ENCODE measurements at regions not wholly inside any gene's neighbourhood (a gene's known extent, or its start where the extent isn't known, plus 50 kb on each side); places are given as distances from the start of the nearest gene placed in this dataset.

- DNase-seq, result peak; percentile 30
Observed at GRCh38 chr2:193583638-193584400, 1389.1 kb upstream of the TMEFF2 start.

DNA sequence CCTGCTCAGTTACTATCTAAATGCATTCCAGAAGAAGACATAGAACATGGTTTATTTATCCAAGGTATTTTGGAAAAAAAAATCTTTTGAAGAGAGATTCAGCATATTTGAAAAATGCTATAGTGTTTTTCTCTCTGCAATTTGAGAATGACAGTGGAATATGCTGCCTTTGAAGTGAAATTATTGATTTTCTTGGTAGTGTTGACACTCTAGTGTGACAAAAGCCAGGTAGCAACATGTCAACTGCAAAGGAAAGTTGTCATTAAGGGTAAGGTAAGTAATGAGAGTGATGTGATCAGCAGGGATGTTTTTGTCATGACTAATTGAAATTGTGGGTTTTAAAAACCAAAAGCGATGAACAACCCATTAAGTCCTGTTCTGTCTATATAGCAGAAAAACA, 1387.1 kb upstream of the TMEFF2 start:
- no peak for DNase-seq

GRCh38 chr2:193580176-193580950, 1385.6 kb upstream of the TMEFF2 start:
- DNase-seq, result no peak

DNA sequence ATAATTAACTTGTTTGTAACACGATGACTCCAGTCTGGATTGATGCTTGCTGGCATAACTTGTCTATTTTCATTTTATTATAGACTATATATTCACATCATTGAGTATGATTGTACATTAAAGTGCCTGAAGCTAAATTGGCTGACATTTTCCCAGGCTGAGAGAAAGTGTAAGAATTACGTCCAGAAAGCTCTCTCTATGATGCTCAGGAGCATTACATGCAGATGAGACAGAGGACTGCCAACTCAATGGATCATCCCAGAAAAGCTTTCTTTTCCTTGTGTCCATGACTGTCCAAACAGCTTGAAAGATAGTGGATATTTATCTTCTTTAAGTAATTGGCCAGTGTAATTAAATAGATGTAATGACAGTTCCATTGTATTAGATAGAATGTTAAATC, 1372.2 kb upstream of the TMEFF2 start:
- no peak for DNase-seq

- DNase-seq, result peak; percentile 2
Observed at GRCh38 chr2:193566276-193566675, 1371.5 kb upstream of the TMEFF2 start.

DNA sequence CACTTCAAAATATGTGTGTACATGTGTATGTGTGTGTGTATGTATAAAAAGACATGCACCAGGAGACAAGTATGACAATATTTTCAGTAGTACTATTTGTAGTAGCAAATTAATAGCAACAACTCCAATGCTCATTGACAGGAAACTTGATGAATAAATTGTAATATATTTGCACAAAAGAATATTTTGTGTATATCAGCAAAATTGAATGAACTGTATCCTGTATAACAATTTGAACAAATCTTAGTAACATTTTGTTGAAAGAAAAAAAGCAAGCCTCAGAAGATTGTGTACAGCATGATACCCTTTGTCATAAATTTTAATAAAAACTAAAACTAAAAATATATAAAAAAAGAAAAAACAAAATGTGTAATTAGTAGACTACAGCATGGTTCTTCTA, 1367.3 kb upstream of the TMEFF2 start:
- no peak for DNase-seq

DNA sequence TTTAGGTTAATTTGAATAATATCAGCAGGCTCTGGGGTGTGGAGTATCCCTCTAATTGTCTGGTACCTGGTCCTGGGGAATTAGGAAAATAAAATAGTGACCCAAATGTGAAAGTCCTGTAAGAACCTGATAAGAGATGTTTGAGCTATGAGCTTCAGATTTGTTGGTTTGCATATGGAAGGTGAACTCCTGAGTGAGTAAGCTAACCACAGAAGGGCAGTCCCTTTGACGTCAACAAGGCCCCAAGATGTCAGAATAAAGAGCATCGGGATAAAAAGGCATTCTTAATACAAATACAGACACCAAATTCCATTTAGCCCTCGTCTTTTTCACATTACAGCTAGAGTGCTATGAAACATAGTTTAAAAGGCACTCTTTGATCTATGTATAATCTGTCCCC, 1366.3 kb upstream of the TMEFF2 start:
- DNase-seq, result peak; percentile 23

DNA sequence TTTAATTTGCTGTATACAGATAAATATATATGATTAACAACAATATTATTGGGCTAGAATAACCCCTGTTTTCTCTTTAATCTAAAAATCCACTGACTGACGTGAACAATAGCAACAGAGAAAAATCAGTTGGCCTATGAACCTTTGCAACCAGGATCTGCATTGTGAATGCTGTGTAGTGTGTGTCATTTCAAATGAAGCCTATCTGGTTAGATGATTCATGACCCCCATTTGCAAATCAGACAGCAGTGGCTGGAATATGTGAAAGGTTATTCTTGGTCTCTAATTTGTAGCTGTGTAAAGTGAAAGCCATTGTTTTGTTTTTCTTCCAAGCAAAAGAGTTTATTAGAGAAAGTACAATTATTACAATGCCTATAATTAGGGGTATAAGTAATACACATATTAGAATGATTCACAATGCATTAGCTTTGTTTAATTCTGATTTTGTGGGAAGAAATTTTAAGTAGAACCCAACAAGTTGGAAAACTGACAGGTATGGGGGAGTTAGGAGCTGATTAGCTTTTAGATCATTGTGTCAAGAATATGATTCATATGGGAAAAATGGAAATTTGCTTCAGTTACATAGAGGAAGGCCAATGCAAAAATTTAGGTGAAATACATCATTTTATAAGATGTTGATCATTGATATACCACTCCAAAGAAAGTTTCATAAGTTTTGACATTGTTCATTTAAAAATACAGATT, 1362.2 kb upstream of the TMEFF2 start:
- peak; percentile 22 for DNase-seq

DNA sequence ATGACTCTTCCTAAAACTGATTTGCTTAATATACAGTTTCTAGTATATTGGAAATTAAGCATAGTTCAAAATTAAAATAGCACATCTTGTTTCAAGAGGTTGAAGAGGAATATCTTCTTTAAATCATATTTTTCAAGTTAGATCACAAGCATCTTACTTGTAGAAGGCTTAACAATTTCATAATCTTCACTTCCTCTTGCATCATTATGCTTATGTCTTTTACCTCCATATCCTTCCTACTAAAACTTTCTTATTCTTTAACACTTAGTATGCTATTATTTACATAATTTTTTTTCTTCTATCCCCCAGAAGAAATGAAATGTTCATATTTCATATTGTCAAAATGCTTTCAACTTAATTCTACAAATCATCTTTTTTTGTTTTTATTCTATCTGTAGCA, 1354.9 kb upstream of the TMEFF2 start:
- no peak for DNase-seq

- no peak for DNase-seq
Observed at GRCh38 chr2:193542762-193543161, 1348.0 kb upstream of the TMEFF2 start.

DNA sequence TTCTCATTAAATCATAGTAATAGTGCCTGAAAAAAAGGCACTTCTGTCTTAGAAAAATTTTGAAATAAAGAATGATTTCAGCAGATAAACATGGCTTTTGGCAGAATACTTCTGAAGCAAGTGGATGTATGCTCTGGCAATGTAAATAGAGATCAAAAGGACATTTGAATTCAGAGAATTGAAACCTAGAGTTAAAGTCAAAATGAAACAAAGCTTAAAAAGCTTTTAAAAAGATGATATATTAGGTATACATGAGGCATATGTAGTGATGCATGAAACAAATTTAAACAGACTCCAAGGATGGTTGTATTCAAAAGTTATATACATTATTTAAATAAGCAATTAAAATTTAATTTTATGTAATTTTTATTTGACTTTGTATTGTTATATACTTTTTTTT, 1344.5 kb upstream of the TMEFF2 start:
- no peak for DNase-seq

DNA sequence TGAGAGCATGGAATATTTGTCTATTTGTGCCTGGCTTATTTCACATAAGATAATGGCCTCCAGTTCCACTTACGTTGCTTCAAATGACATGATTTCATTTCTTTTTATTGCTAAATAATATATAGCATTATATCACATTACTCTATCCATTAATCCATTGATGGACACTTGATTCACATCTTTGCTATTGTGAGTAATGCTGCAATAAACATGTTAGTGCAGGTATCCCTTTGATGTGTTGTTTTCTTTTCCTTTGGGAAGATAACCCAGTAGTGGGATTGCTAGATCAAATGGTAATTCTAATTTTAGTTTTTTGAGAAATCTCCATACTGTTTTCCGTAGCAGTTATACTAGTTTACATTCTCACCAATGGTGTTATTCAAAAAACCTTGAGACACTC, 1343.3 kb upstream of the TMEFF2 start:
- DNase-seq, result no peak

GRCh38 chr2:193537531-193537930, 1342.8 kb upstream of the TMEFF2 start:
- DNase-seq, result no peak

DNA sequence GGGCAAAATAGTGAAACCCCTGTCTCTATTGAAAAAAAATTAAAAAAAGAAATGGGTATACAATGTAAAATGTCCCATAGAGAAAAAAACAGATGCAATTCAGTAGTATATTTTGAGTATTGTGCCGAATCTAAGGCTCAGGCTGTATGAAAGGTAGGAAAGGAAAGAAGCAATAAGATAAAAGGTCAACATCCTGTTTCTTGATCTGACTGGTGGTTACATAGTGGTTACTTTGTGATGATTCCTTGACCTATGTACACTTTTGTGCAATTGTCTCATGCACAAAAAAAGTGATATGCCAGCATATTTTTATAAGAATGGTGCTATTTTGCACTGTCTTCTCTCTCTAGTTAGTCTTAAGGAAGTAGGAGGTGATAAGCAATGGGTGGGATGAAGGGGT, 1333.7 kb upstream of the TMEFF2 start:
- no peak for DNase-seq

GRCh38 chr2:193527146-193527545, 1332.4 kb upstream of the TMEFF2 start:
- DNase-seq, result no peak

- DNase-seq, result peak; percentile 14
Observed at GRCh38 chr2:193523662-193524061, 1328.9 kb upstream of the TMEFF2 start.

- DNase-seq, result no peak
Observed at GRCh38 chr2:193521523-193521922, 1326.8 kb upstream of the TMEFF2 start.

GRCh38 chr2:193520709-193521458, 1326.2 kb upstream of the TMEFF2 start:
- DNase-seq, result no peak

GRCh38 chr2:193518041-193518817, 1323.5 kb upstream of the TMEFF2 start:
- DNase-seq, result peak; percentile 89

DNA sequence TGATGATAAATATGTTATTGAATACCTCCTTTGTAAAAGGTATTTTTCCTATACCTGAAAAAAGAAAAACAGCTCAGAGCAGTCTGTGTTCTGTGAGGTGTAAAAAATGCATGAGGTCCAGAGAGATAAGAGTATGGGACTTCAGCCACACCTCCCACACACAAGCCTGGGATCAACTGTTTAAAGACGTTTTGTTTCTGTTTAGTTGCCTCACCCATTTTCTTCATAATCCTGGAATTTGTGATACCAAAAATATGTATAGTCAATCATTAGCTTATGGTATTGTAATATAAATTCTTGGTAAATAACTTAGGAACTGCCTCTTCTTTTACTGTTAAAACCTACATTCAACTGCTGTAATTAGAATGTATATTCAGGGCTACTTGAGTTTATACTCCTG, 1322.9 kb upstream of the TMEFF2 start:
- no peak for DNase-seq

GRCh38 chr2:193506035-193506434, 1311.3 kb upstream of the TMEFF2 start:
- no peak for DNase-seq

DNA sequence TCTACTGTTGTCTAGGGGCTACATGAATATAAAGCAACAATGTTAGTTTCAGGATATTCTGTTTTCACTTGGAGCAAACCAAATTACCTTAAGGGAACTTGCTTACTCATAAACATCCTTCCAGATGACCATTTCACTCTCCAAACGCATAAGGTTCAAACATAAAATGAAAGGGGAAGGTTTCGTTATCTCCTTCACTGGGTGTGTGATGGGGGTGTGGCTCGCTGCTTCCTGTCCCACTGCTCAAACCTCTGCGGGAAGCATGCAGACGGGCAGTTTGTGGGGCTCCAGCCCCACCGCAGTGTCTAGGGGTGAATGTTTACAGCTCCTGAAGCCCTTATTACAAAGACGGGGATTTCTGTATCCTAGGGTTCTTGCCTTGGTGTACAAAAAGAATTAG, 1310.9 kb upstream of the TMEFF2 start:
- no peak for DNase-seq
